HL-60 (cell line): ENCODE measurements at regions not wholly inside any gene's neighbourhood (a gene's known extent, or its start where the extent isn't known, plus 50 kb on each side); places are given as distances from the start of the nearest gene placed in this dataset.

Experiments
- CTCF ChIP-seq: IDR thresholded peaks from one replicate; pipeline ENCODE4 v1.5.1; 2011; ENCODE audit warnings: low read length, control low read depth, inconsistent platforms; ENCODE audit not compliant: insufficient read depth
- POLR2AphosphoS5 ChIP-seq: IDR thresholded peaks from 2 replicates; pipeline ENCODE4 v1.6.1; 2012; ENCODE audit warnings: low read depth

GRCh38 chr2:9141091-9141667 is 65.4 kb upstream of the ASAP2 start:
- no peak for TF ChIP-seq CTCF
- TF ChIP-seq POLR2AphosphoS5, result no peak
